ENCODE measurements at regions not wholly inside any gene's neighbourhood (a gene's known extent, or its start where the extent isn't known, plus 50 kb on each side); places are given as distances from the start of the nearest gene placed in this dataset.

DNA sequence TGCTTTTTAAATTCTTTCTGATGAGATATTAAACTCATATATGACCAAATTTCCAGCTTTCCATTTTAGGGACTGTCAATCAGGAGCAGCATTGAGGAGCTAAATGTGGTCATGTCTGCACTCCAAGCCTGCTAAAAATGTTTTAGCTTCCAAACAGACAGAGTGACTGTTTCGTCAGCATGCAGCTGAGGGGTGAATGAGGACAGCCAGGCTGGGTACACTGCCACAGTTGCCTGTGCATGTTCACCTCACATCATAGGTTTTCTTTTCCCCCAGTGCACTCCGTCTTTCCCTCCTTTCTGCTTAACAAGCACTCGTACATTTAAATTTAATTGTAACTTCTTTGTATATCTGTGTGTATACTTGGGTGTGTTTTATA lies 138.1 kb downstream of the ARRDC3 start:
- no peak for ATAC-seq (ENCODE audit: low read depth)
- peaks cover 9% of the 10 kb centered on the region for H3K27me3 Mint-ChIP-seq
- no peaks in the 10 kb centered on the region for H4K20me1 ChIP-seq (ENCODE audit: control insufficient read depth, insufficient read depth, low read length, poor library complexity, severe bottlenecking)
- DNase-seq = no peak
- no peak overlapping the region for H3K27ac Mint-ChIP-seq
- intact Hi-C loops (cut with micrococcal nuclease) = no loop called here
- no peak overlapping the region for H3K27ac ChIP-seq (ENCODE audit: low read length in 2 of 2)
- no peak overlapping the region for H3K4me2 ChIP-seq (replicated peaks; ENCODE audit: low read depth, low read length, poor library complexity, severe bottlenecking)
- H3K4me3 ChIP-seq (ENCODE audit: control extremely low read depth in 1 of 5, extremely low read depth in 1 of 5, insufficient read depth in 1 of 5, low read depth in 2 of 5, low read length in 4 of 5) = no peak overlapping the region
- no peaks in the 10 kb centered on the region for H3K79me2 ChIP-seq (ENCODE audit: control insufficient read depth, insufficient read depth, low read length)
- H2AFZ ChIP-seq (ENCODE audit: insufficient read depth, low read depth, low read length, poor library complexity, severe bottlenecking) = no peak overlapping the region
- no peaks in the 10 kb centered on the region for H3K4me1 ChIP-seq (ENCODE audit: control insufficient read depth in 2 of 2, insufficient read depth in 2 of 2, low read length in 2 of 2)
- TF ChIP-seq, protein P1, sequence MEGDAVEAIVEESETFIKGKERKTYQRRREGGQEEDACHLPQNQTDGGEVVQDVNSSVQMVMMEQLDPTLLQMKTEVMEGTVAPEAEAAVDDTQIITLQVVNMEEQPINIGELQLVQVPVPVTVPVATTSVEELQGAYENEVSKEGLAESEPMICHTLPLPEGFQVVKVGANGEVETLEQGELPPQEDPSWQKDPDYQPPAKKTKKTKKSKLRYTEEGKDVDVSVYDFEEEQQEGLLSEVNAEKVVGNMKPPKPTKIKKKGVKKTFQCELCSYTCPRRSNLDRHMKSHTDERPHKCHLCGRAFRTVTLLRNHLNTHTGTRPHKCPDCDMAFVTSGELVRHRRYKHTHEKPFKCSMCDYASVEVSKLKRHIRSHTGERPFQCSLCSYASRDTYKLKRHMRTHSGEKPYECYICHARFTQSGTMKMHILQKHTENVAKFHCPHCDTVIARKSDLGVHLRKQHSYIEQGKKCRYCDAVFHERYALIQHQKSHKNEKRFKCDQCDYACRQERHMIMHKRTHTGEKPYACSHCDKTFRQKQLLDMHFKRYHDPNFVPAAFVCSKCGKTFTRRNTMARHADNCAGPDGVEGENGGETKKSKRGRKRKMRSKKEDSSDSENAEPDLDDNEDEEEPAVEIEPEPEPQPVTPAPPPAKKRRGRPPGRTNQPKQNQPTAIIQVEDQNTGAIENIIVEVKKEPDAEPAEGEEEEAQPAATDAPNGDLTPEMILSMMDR (IDR thresholded peaks at IDR 0.05) = no peak
- TF ChIP-seq EZH2 (IDR thresholded peaks at IDR 0.05; ENCODE audit: borderline replicate concordance, insufficient read depth, low read depth, low read length, poor library complexity, severe bottlenecking) = no peak
- ChIA-PET CTCF (interaction anchor here (1.4 to 1.8 kb wide), 3 partner anchors 26 to 174 kb away, joined by 4 to 8 read pairs (median 5); no protein-coding TSS in a partner anchor), POLR2A (interaction anchor here (0.6 kb wide), 1 partner anchor 77 kb away, joined by 4 read pairs; no protein-coding TSS in a partner anchor)
- 80% methylated on average over 1 of the region's 3 CpGs for whole genome bisulfite sequencing (ENCODE audit: insufficient coverage)
- H3K9me3 ChIP-seq (ENCODE audit: control extremely low read depth in 1 of 3, control insufficient read depth in 2 of 3, insufficient read depth in 1 of 3, low read length in 2 of 3) = peaks cover 2 to 9% (median 2%) of the 10 kb centered on the region in 3 donors
- H3K9me3 Mint-ChIP-seq (ENCODE audit: insufficient read depth) = peaks cover 4% of the 10 kb centered on the region
- H3K36me3 ChIP-seq (replicated peaks in 1 of 2; ENCODE audit: control extremely low read depth in 1 of 2, control insufficient read depth in 1 of 2, extremely low read depth in 1 of 2, insufficient read depth in 2 of 2, low read length in 1 of 2) = no peaks in the 10 kb centered on the region
- no peaks in the 10 kb centered on the region for H3K4me1 Mint-ChIP-seq
- no peaks in the 10 kb centered on the region for H3K27me3 ChIP-seq (replicated peaks in 1 of 4; ENCODE audit: control extremely low read depth in 1 of 4, control insufficient read depth in 3 of 4, insufficient read depth in 4 of 4, low read length in 3 of 4)
- H3K4me3 Mint-ChIP-seq = no peak overlapping the region
- no peak overlapping the region for H3K9ac ChIP-seq (ENCODE audit: low read length)

DNA sequence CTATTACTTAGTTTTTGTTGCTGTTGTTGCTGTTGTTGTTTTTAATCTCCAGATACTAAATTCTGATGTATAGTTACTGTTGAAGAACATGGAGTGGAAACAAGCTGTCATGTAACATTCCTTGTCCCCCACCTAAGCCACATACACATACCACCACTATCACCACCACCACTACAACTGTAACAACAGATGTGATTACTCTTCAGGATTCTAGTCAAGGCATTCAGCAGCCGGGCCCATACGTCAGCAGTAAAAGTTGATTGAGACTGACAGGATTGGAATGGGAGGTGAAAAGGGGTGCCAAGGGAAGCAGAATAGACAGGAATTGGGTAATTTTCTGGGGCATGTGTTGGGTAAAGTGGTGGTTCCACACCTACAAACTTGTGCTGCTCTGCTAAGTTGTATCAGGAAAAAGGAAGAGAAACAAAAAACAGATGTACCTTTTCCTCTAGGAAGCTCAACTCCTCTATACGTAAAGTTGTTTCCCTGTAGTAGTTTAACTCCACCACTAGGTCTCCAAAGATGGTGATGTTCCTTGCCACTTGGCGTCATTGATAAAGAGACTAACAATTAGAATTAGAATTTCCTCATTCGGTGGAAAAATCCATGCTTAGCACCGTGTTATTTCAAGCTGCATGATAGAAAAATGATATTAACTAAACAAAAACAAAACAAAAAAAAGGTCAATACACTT lies 138.6 kb downstream of the ARRDC3 start:
- Mint-ChIP-seq H3K4me1 (no peaks in the 10 kb centered on the region), H3K27me3 (peaks cover 9% of the 10 kb centered on the region), H3K9me3 (ENCODE audit: insufficient read depth) (peaks cover 4% of the 10 kb centered on the region), H3K27ac (no peak overlapping the region), H3K4me3 (no peak overlapping the region)
- DNase-seq (no peak), ATAC-seq (ENCODE audit: low read depth) (no peak)
- WGBS (ENCODE audit: insufficient coverage) = 100% methylated on average over 2 of the region's 6 CpGs
- H3K9me3 ChIP-seq (ENCODE audit: control extremely low read depth in 1 of 3, control insufficient read depth in 2 of 3, insufficient read depth in 1 of 3, low read length in 2 of 3) = peaks cover 0 to 9% (median 2%) of the 10 kb centered on the region in 3 donors
- H3K79me2 ChIP-seq (ENCODE audit: control insufficient read depth, insufficient read depth, low read length) = no peaks in the 10 kb centered on the region
- H3K4me3 ChIP-seq (ENCODE audit: control extremely low read depth in 1 of 5, extremely low read depth in 1 of 5, insufficient read depth in 1 of 5, low read depth in 2 of 5, low read length in 4 of 5) = no peak overlapping the region
- intact Hi-C loops (cut with micrococcal nuclease) = no loop called here
- ChIA-PET CTCF (interaction anchor here (0.8 to 1.8 kb wide), 4 partner anchors 25 to 175 kb away, joined by 3 to 8 read pairs (median 4); partner anchors contain the start of gene ARRDC3), POLR2A (interaction anchor here (0.6 kb wide), 1 partner anchor 78 kb away, joined by 4 read pairs; no protein-coding TSS in a partner anchor)
- no peak overlapping the region for H3K27ac ChIP-seq (ENCODE audit: low read length in 2 of 2)
- no peak for TF ChIP-seq EZH2 (IDR thresholded peaks at IDR 0.05; ENCODE audit: borderline replicate concordance, insufficient read depth, low read depth, low read length, poor library complexity, severe bottlenecking)
- TF ChIP-seq, protein P1 (IDR thresholded peaks at IDR 0.05) = no peak
- no peak overlapping the region for H2AFZ ChIP-seq (ENCODE audit: insufficient read depth, low read depth, low read length, poor library complexity, severe bottlenecking)
- no peaks in the 10 kb centered on the region for H3K4me1 ChIP-seq (ENCODE audit: control insufficient read depth in 2 of 2, insufficient read depth in 2 of 2, low read length in 2 of 2)
- H4K20me1 ChIP-seq (ENCODE audit: control insufficient read depth, insufficient read depth, low read length, poor library complexity, severe bottlenecking) = no peaks in the 10 kb centered on the region
- no peaks in the 10 kb centered on the region for H3K27me3 ChIP-seq (replicated peaks in 1 of 4; ENCODE audit: control extremely low read depth in 1 of 4, control insufficient read depth in 3 of 4, insufficient read depth in 4 of 4, low read length in 3 of 4)
- H3K36me3 ChIP-seq (replicated peaks in 1 of 2; ENCODE audit: control extremely low read depth in 1 of 2, control insufficient read depth in 1 of 2, extremely low read depth in 1 of 2, insufficient read depth in 2 of 2, low read length in 1 of 2) = no peaks in the 10 kb centered on the region
- H3K9ac ChIP-seq (ENCODE audit: low read length) = no peak overlapping the region
- H3K4me2 ChIP-seq (replicated peaks; ENCODE audit: low read depth, low read length, poor library complexity, severe bottlenecking) = no peak overlapping the region
